OCI-LY1 (cell line): ENCODE measurements at regions not wholly inside any gene's neighbourhood (a gene's known extent, or its start where the extent isn't known, plus 50 kb on each side); places are given as distances from the start of the nearest gene placed in this dataset.

Experiments used
- H2AFZ ChIP-seq: fragments of 200-600 bp; sonication (generic), shearing (Covaris generic); 2 replicates; pipeline ENCODE4 v1.6.0; 2014; ENCODE audit warnings: antibody characterized with exemption, mild to moderate bottlenecking, low read length
- H3F3A ChIP-seq: fragments of 200-600 bp; sonication (generic), shearing (Covaris generic); 2 replicates; pipeline ENCODE4 v1.6.0; 2014; ENCODE audit warnings: mild to moderate bottlenecking, antibody characterized with exemption, low read length, moderate library complexity; ENCODE audit not compliant: insufficient read depth
- H3K27ac ChIP-seq: fragments of 200-600 bp; sonication (generic); 2 replicates; pipeline ENCODE4 v1.5.1; 2014; ENCODE audit warnings: low read length, mixed run types, mild to moderate bottlenecking, low read depth; ENCODE audit not compliant: poor library complexity, severe bottlenecking
- H3K27me3 ChIP-seq: fragments of 200-600 bp; sonication (generic); 2 replicates; pipeline ENCODE4 v1.6.0; 2014; ENCODE audit warnings: antibody characterized with exemption, mild to moderate bottlenecking, low read length, moderate library complexity; ENCODE audit not compliant: insufficient read depth
- H3K36me3 ChIP-seq: fragments of 200-600 bp; sonication (generic); 2 replicates; pipeline ENCODE4 v1.6.1; 2014; ENCODE audit warnings: mild to moderate bottlenecking, antibody characterized with exemption, low read length, moderate library complexity, mixed read lengths; ENCODE audit not compliant: insufficient read depth
- H3K4me1 ChIP-seq: fragments of 200-600 bp; sonication (generic); 2 replicates; pipeline ENCODE4 v1.5.1; 2014; ENCODE audit warnings: mild to moderate bottlenecking, low read length, moderate library complexity; ENCODE audit not compliant: insufficient read depth, severe bottlenecking
- H3K4me2 ChIP-seq: fragments of 200-600 bp; sonication (generic), shearing (Covaris generic); 2 replicates; pipeline ENCODE4 v1.6.1; 2014; ENCODE audit warnings: low read length
- H3K4me3 ChIP-seq: fragments of 200-600 bp; sonication (generic); 2 replicates; pipeline ENCODE4 v1.5.1; 2014; ENCODE audit warnings: low read length, low read depth, mild to moderate bottlenecking, mixed read lengths; ENCODE audit not compliant: poor library complexity, severe bottlenecking
- H3K79me2 ChIP-seq: fragments of 200-600 bp; shearing (Covaris generic); 2 replicates; pipeline ENCODE4 v1.6.1; 2016; ENCODE audit warnings: mixed run types, low read length, mixed read lengths; ENCODE audit not compliant: insufficient read depth
- H3K9ac ChIP-seq: fragments of 200-600 bp; sonication (generic), shearing (Covaris generic); 2 replicates; pipeline ENCODE4 v1.6.1; 2014; ENCODE audit warnings: mild to moderate bottlenecking, low read length, mixed read lengths
- H3K9me2 ChIP-seq: fragments of 200-600 bp; sonication (generic), shearing (Covaris generic); 2 replicates; pipeline ENCODE4 v1.6.1; 2014; ENCODE audit warnings: low read depth, mild to moderate bottlenecking, low read length, mixed read lengths
- H3K9me3 ChIP-seq: fragments of 200-600 bp; shearing (Covaris generic); 2 replicates; pipeline ENCODE4 v1.6.1; 2014; ENCODE audit warnings: low read length, mixed read lengths
- H4K20me1 ChIP-seq: fragments of 200-600 bp; sonication (generic), shearing (Covaris generic); 2 replicates; pipeline ENCODE4 v1.6.0; 2016; ENCODE audit warnings: mild to moderate bottlenecking, low read length; ENCODE audit not compliant: insufficient read depth
- EZH2 ChIP-seq: fragments of 200-600 bp; sonication (generic), shearing (Covaris generic); IDR thresholded peaks from 2 replicates; pipeline ENCODE4 v1.8.0; 2017; ENCODE audit warnings: borderline replicate concordance, mixed run types, mild to moderate bottlenecking, antibody characterized with exemption, low read length, moderate library complexity, mixed read lengths
- TF ChIP-seq, protein P1 (sequence below): fragments of 200-600 bp; sonication (generic), shearing (Covaris generic); IDR thresholded peaks from 2 replicates; pipeline ENCODE4 v1.5.1; 2017; ENCODE audit warnings: mild to moderate bottlenecking, antibody characterized with exemption, low read length, moderate library complexity, mixed read lengths

DNA sequence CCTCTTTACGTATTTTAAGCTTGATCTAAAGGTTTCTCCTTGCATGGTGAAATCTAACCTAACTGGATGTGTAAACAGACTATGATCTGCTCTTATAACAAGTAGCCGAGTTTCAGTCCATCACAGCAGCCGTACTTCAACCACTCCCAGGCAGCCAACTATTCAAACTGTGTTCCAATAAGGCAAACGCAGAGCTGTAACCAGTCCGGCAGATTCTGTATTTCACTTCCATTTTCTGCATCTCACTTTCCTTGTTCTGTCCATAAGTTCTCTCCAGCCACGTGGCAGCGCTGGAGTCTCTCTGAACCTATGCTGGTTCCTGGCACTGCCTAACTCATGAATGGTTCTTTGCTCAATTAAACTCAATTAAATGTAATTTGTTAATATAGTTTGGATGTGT is 132.6 kb downstream of the FHDC1 start:
- H3K27ac ChIP-seq = no peak overlapping the region
- no peaks in the 10 kb centered on the region for H3K27me3 ChIP-seq
- 0 out of 2 replicates have a peak, but pooled peaks cover 2% of the 10 kb centered on the region for H3K9me3 ChIP-seq
- TF ChIP-seq, protein P1, sequence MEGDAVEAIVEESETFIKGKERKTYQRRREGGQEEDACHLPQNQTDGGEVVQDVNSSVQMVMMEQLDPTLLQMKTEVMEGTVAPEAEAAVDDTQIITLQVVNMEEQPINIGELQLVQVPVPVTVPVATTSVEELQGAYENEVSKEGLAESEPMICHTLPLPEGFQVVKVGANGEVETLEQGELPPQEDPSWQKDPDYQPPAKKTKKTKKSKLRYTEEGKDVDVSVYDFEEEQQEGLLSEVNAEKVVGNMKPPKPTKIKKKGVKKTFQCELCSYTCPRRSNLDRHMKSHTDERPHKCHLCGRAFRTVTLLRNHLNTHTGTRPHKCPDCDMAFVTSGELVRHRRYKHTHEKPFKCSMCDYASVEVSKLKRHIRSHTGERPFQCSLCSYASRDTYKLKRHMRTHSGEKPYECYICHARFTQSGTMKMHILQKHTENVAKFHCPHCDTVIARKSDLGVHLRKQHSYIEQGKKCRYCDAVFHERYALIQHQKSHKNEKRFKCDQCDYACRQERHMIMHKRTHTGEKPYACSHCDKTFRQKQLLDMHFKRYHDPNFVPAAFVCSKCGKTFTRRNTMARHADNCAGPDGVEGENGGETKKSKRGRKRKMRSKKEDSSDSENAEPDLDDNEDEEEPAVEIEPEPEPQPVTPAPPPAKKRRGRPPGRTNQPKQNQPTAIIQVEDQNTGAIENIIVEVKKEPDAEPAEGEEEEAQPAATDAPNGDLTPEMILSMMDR = no peak
- TF ChIP-seq EZH2 = no peak
- H3K4me1 ChIP-seq = no peaks in the 10 kb centered on the region
- no peaks in the 10 kb centered on the region for H3K9me2 ChIP-seq
- no peak overlapping the region for H2AFZ ChIP-seq
- H3K4me3 ChIP-seq = no peak overlapping the region
- no peaks in the 10 kb centered on the region for H4K20me1 ChIP-seq
- no peaks in the 10 kb centered on the region; the same call in 1 of the 2 replicates for H3K36me3 ChIP-seq
- H3K79me2 ChIP-seq = no peaks in the 10 kb centered on the region
- H3K4me2 ChIP-seq = no peak overlapping the region
- H3K9ac ChIP-seq = no peak overlapping the region
- no peaks in the 10 kb centered on the region for H3F3A ChIP-seq

DNA sequence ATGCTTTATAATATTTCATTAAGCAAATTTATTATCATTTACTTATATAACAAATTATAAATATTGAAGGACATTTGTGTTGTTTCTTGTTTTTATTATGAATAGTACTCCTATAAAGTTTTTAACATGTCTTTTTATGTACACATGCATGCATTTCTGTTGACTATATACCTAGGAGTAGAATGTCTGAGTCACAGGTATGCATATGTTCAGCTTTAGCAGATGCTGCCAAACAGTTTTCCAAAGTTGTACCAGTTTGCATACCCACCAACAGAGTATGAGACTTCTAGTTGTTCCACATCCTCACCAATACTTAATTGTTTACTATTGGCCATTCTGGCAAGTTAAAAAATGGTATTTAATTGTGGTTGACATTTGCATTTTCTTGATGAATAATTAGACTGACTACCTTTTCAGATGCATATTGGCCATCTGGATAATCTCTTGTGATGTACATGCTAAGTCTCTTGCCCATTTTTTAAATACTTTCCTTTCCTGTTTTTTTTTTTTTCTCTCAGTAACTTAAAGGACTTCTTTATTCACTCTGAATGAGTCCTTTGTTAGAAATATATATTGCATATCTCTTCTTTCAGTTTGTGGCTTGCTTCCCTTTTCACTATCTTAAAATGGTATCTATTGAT is 132.2 kb upstream of the TRIM2 start:
- H3K79me2 ChIP-seq = no peaks in the 10 kb centered on the region
- no peaks in the 10 kb centered on the region for H3F3A ChIP-seq
- no peak overlapping the region for H3K27ac ChIP-seq
- no peaks in the 10 kb centered on the region for H3K9me2 ChIP-seq
- no peak overlapping the region for H2AFZ ChIP-seq
- no peak overlapping the region for H3K4me3 ChIP-seq
- TF ChIP-seq, protein P1 = no peak
- no peak for TF ChIP-seq EZH2
- 0 out of 2 replicates have a peak, but pooled peaks cover 2% of the 10 kb centered on the region for H3K9me3 ChIP-seq
- H3K36me3 ChIP-seq = no peaks in the 10 kb centered on the region; the same call in 1 of the 2 replicates
- H3K27me3 ChIP-seq = no peaks in the 10 kb centered on the region
- no peak overlapping the region for H3K9ac ChIP-seq
- no peaks in the 10 kb centered on the region for H3K4me1 ChIP-seq
- H4K20me1 ChIP-seq = no peaks in the 10 kb centered on the region
- no peak overlapping the region for H3K4me2 ChIP-seq

DNA sequence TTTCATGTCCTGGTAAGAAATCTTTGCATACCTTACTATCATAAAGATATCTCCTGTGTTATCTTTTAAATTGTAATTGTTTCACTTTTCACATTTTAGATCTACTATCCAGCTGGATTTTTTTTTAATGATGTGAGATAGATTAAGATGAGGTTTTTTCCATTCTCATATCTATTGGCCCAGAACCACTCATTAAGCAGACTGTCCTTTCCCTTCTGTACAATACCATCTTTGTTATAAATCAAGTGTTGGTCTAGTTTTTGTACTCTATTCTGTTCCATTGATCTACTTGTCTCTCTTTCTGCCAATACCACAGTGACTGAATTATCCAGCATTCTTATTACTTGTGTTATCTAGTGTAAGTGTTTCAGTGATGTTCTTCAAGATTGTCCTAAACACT is 131.6 kb upstream of the TRIM2 start:
- Histone ChIP-seq H2AFZ (no peak overlapping the region), H3K36me3 (no peaks in the 10 kb centered on the region; the same call in 1 of the 2 replicates), H3K27ac (no peak overlapping the region), H3K9me2 (no peaks in the 10 kb centered on the region), H3K4me1 (no peaks in the 10 kb centered on the region), H3K4me2 (no peak overlapping the region), H3K27me3 (no peaks in the 10 kb centered on the region), H3K4me3 (no peak overlapping the region), H3K79me2 (no peaks in the 10 kb centered on the region), H3F3A (no peaks in the 10 kb centered on the region), H3K9me3 (0 out of 2 replicates have a peak, but pooled peaks cover 2% of the 10 kb centered on the region), H4K20me1 (no peaks in the 10 kb centered on the region), H3K9ac (no peak overlapping the region)
- TF ChIP-seq, protein P1 = no peak
- TF ChIP-seq EZH2 = no peak
